Islet precursor cell (in vitro differentiated cells): ENCODE measurements at regions not wholly inside any gene's neighbourhood (a gene's known extent, or its start where the extent isn't known, plus 50 kb on each side); places are given as distances from the start of the nearest gene placed in this dataset.

ENCODE experiments used
- DNase-seq: peaks from one replicate; pipeline ENCODE4 v3.0.0-alpha.2; 2018

- no peak for DNase-seq
These were observed 195.1 kb downstream of the PWWP3B start for GRCh38 chrX:106363214-106363613.

- DNase-seq, result no peak
These were observed 210.5 kb downstream of the PWWP3B start for GRCh38 chrX:106378616-106379015.

GRCh38 chrX:106391284-106391911, 220.4 kb upstream of the RADX start:
- DNase-seq, result no peak

- no peak for DNase-seq
These were observed 219.4 kb upstream of the RADX start for GRCh38 chrX:106392346-106392745.

GRCh38 chrX:106397788-106398538, 213.8 kb upstream of the RADX start:
- no peak for DNase-seq

- no peak for DNase-seq
These were observed 209.7 kb upstream of the RADX start for GRCh38 chrX:106401965-106402559.

- no peak for DNase-seq
These were observed 207.3 kb upstream of the RADX start for GRCh38 chrX:106404512-106404911.

- DNase-seq, result no peak
These were observed 196.4 kb upstream of the RADX start for GRCh38 chrX:106415276-106415895.

GRCh38 chrX:106436691-106437090, 175.1 kb upstream of the RADX start:
- DNase-seq, result no peak

GRCh38 chrX:106437407-106437806, 174.4 kb upstream of the RADX start:
- no peak for DNase-seq

- DNase-seq, result no peak
These were observed 161.4 kb upstream of the RADX start for GRCh38 chrX:106450405-106450804.

- no peak for DNase-seq
These were observed 159.8 kb upstream of the RADX start for GRCh38 chrX:106451933-106452332.

GRCh38 chrX:106454991-106455390, 156.8 kb upstream of the RADX start:
- DNase-seq, result no peak

GRCh38 chrX:106457802-106458201, 154.0 kb upstream of the RADX start:
- DNase-seq, result no peak

- DNase-seq, result no peak
These were observed 144.4 kb upstream of the RADX start for GRCh38 chrX:106467422-106467821.

- no peak for DNase-seq
These were observed 143.8 kb upstream of the RADX start for GRCh38 chrX:106467943-106468342.

- no peak for DNase-seq
These were observed 143.3 kb upstream of the RADX start for GRCh38 chrX:106468433-106468832.

GRCh38 chrX:106479920-106480319, 131.9 kb upstream of the RADX start:
- DNase-seq, result no peak

- peak; percentile 65 for DNase-seq
These were observed 130.4 kb upstream of the RADX start for GRCh38 chrX:106481341-106481740.

GRCh38 chrX:106484233-106484632, 127.5 kb upstream of the RADX start:
- no peak for DNase-seq

- DNase-seq, result peak; percentile 61
These were observed 118.5 kb upstream of the RADX start for GRCh38 chrX:106493210-106493816.

GRCh38 chrX:106499473-106499872, 112.3 kb upstream of the RADX start:
- no peak for DNase-seq

GRCh38 chrX:106510713-106511403, 100.9 kb upstream of the RADX start:
- DNase-seq, result no peak
